B cell (primary cell): ENCODE measurements at regions not wholly inside any gene's neighbourhood (a gene's known extent, or its start where the extent isn't known, plus 50 kb on each side); places are given as distances from the start of the nearest gene placed in this dataset.
"Not testable (repeated sequence)": the region's sequence is repeated elsewhere in the genome, so short reads cannot be mapped to it uniquely, and the experiment has no call there.

Experiments used
- ATAC-seq: fragments of 200-7000 bp; cut with Tn5 transposase; one replicate; pipeline ENCODE4 v1.10.0; 2021; ENCODE audit warnings: low read depth, mild to moderate bottlenecking, moderate number of reproducible peaks, moderate library complexity
- CTCF ChIA-PET: fragments of 350-600 bp; sonication (Branson Sonifier 250); formaldehyde crosslinking; loops from one replicate; lab custom pipeline; 2021; ENCODE audit warnings: antibody characterized with exemption, inconsistent platforms; lab: Charles Lee
- POLR2A ChIA-PET: fragments of 350-600 bp; sonication (Branson Sonifier 250); formaldehyde crosslinking; loops from one replicate; lab custom pipeline; 2021; ENCODE audit warnings: antibody characterized with exemption; lab: Charles Lee
- DNase-seq: peaks from one replicate; pipeline ENCODE4 v3.0.0; 2013
- H2AFZ ChIP-seq: 2 replicates; pipeline ENCODE4 v1.6.1; 2012; ENCODE audit warnings: mild to moderate bottlenecking, low read depth, low read length; ENCODE audit not compliant: insufficient read depth, poor library complexity, severe bottlenecking
- H3K27ac ChIP-seq, 2 donors: 1 replicate in 1 of 2; 2 replicates in 1 of 2; pipeline ENCODE4 v1.5.1; 2012 to 2013; ENCODE audit warnings: low read length in 2 of 2, mild to moderate bottlenecking in 2 of 2, moderate library complexity in 1 of 2
- H3K27me3 ChIP-seq, 4 experiments: fragments of 200-600 bp in 1 of 4; sonication (generic) in 1 of 4; replicated peaks in 1 of 4; 1 replicate in 2 of 4; 2 replicates in 2 of 4; pipeline versions ENCODE4 v1.6.1 to v1.7.0; 2013 to 2016; ENCODE audit warnings: low read length in 3 of 4, mild to moderate bottlenecking in 2 of 4, mixed read lengths in 1 of 4, moderate library complexity in 1 of 4; ENCODE audit not compliant: insufficient read depth in 4 of 4, control insufficient read depth in 3 of 4; ENCODE audit errors: control extremely low read depth in 1 of 4
- H3K36me3 ChIP-seq, 2 experiments: replicated peaks in 1 of 2; 1 replicate in 1 of 2; 2 replicates in 1 of 2; pipeline versions ENCODE4 v1.6.1 to v1.7.1; 2013; ENCODE audit warnings: low read length in 1 of 2; ENCODE audit not compliant: insufficient read depth in 2 of 2, control insufficient read depth in 1 of 2; ENCODE audit errors: control extremely low read depth in 1 of 2, extremely low read depth in 1 of 2
- H3K4me1 ChIP-seq, 2 donors: fragments of 200-600 bp in 1 of 2; sonication (generic) in 1 of 2; 1 replicate in 1 of 2; 2 replicates in 1 of 2; pipeline versions ENCODE4 v1.5.1 to v1.6.1; 2013 to 2017; ENCODE audit warnings: low read length in 2 of 2; ENCODE audit not compliant: control insufficient read depth in 2 of 2, insufficient read depth in 2 of 2
- H3K4me2 ChIP-seq: replicated peaks from 2 replicates; pipeline ENCODE3; 2012; ENCODE audit warnings: mild to moderate bottlenecking, low read depth, low read length; ENCODE audit not compliant: poor library complexity, severe bottlenecking
- H3K4me3 ChIP-seq, 5 experiments: fragments of 200-600 bp in 1 of 5; sonication (generic) in 1 of 5; 1 replicate in 3 of 5; 2 replicates in 2 of 5; pipeline versions ENCODE4 v1.5.1 to v1.7.0; 2011 to 2016; ENCODE audit warnings: low read length in 4 of 5, mild to moderate bottlenecking in 4 of 5, low read depth in 2 of 5, control low read depth in 1 of 5, moderate library complexity in 1 of 5; ENCODE audit not compliant: insufficient read depth in 1 of 5; ENCODE audit errors: control extremely low read depth in 1 of 5, extremely low read depth in 1 of 5
- H3K79me2 ChIP-seq: fragments of 200-600 bp; sonication (generic); one replicate; pipeline ENCODE4 v1.6.0; 2016; ENCODE audit warnings: low read length; ENCODE audit not compliant: control insufficient read depth, insufficient read depth
- H3K9ac ChIP-seq: fragments of 200-600 bp; sonication (generic); 2 replicates; pipeline ENCODE4 v1.6.1; 2017; ENCODE audit warnings: mild to moderate bottlenecking, low read length, moderate library complexity
- H3K9me3 ChIP-seq, 3 donors: one replicate each; pipeline versions ENCODE4 v1.6.1 to v1.7.1; 2013; ENCODE audit warnings: low read length in 2 of 3; ENCODE audit not compliant: control insufficient read depth in 2 of 3, insufficient read depth in 1 of 3; ENCODE audit errors: control extremely low read depth in 1 of 3
- H4K20me1 ChIP-seq: 2 replicates; pipeline ENCODE4 v1.6.0; 2012; ENCODE audit warnings: mild to moderate bottlenecking, low read length; ENCODE audit not compliant: insufficient read depth, control insufficient read depth, poor library complexity, severe bottlenecking
- H3K27ac Mint-ChIP-seq: one replicate; pipeline ENCODE4 v1.8.0; 2021; ENCODE audit warnings: mixed read lengths
- H3K27me3 Mint-ChIP-seq: one replicate; pipeline ENCODE4 v1.8.0; 2021; ENCODE audit warnings: mixed read lengths
- H3K4me1 Mint-ChIP-seq: one replicate; pipeline ENCODE4 v1.8.0; 2021; ENCODE audit warnings: mixed read lengths
- H3K4me3 Mint-ChIP-seq: one replicate; pipeline ENCODE4 v1.8.0; 2021; ENCODE audit warnings: mixed read lengths
- H3K9me3 Mint-ChIP-seq: one replicate; pipeline ENCODE4 v1.8.0; 2022; ENCODE audit warnings: mixed read lengths; ENCODE audit not compliant: insufficient read depth
- CTCF ChIP-seq: fragments of 200-600 bp; IDR thresholded peaks from one replicate; pipeline ENCODE4 v1.8.0; 2022; ENCODE audit warnings: antibody characterized with exemption, mild to moderate bottlenecking
- EZH2 ChIP-seq: IDR thresholded peaks from 2 replicates; pipeline ENCODE4 v1.6.1; 2012; ENCODE audit warnings: borderline replicate concordance, low read depth, mild to moderate bottlenecking, moderate library complexity, low read length; ENCODE audit not compliant: insufficient read depth, poor library complexity, severe bottlenecking
- WGBS: methylation state at CpG from one replicate; pipeline ENCODE4 v1.1.5; 2013; ENCODE audit warnings: missing lambda C conversion rate; ENCODE audit not compliant: insufficient coverage; 5-methylcytosine and 5-hydroxymethylcytosine counted together
- intact Hi-C: fragments of 100-400 bp; cut with micrococcal nuclease; formaldehyde crosslinking; loops from one replicate; pipeline ENCODE4 v1.10.0; 2022

GRCh38 chr14:30402846-30403245 lies 156.1 kb upstream of the G2E3 start:
- H3K4me2 ChIP-seq = no peak overlapping the region
- Mint-ChIP-seq H3K4me1 (no peaks in the 10 kb centered on the region), H3K27me3 (no peaks in the 10 kb centered on the region), H3K4me3 (no peak overlapping the region), H3K27ac (no peak overlapping the region), H3K9me3 (no peaks in the 10 kb centered on the region)
- DNase-seq (no peak), ATAC-seq (no peak)
- no peaks in the 10 kb centered on the region for H4K20me1 ChIP-seq
- H2AFZ ChIP-seq = no peak overlapping the region
- H3K9ac ChIP-seq = no peak overlapping the region
- no peaks in the 10 kb centered on the region for H3K79me2 ChIP-seq
- no peak overlapping the region for H3K27ac ChIP-seq
- CTCF ChIA-PET = no interaction called here
- intact Hi-C loops = no loop called here
- H3K9me3 ChIP-seq = no peaks in the 10 kb centered on the region
- H3K27me3 ChIP-seq = no peaks in the 10 kb centered on the region
- no peaks in the 10 kb centered on the region for H3K4me1 ChIP-seq
- POLR2A ChIA-PET = no interaction called here
- no peaks in the 10 kb centered on the region for H3K36me3 ChIP-seq
- no peak overlapping the region for H3K4me3 ChIP-seq
- TF ChIP-seq CTCF (no peak), EZH2 (no peak)

GRCh38 chr14:30403791-30404190 lies 155.2 kb upstream of the G2E3 start:
- no peak for ATAC-seq
- Histone ChIP-seq H3K9me3 (no peaks in the 10 kb centered on the region), H3K4me1 (no peaks in the 10 kb centered on the region), H3K9ac (no peak overlapping the region), H3K27ac (no peak overlapping the region), H3K36me3 (no peaks in the 10 kb centered on the region), H3K4me2 (no peak overlapping the region), H3K4me3 (no peak overlapping the region), H2AFZ (no peak overlapping the region), H3K79me2 (no peaks in the 10 kb centered on the region), H4K20me1 (no peaks in the 10 kb centered on the region), H3K27me3 (no peaks in the 10 kb centered on the region)
- DNase-seq = no peak
- H3K9me3 Mint-ChIP-seq = no peaks in the 10 kb centered on the region
- intact Hi-C loops = no loop called here
- no peaks in the 10 kb centered on the region for H3K4me1 Mint-ChIP-seq
- no peak overlapping the region for H3K27ac Mint-ChIP-seq
- no CpG with 5 or more reads among the region's 4 CpGs for WGBS
- CTCF ChIA-PET = no interaction called here
- POLR2A ChIA-PET = no interaction called here
- TF ChIP-seq EZH2 (no peak), CTCF (no peak)
- H3K4me3 Mint-ChIP-seq = no peak overlapping the region
- peaks cover under 1% of the 10 kb centered on the region for H3K27me3 Mint-ChIP-seq

GRCh38 chr14:30409508-30410015 lies 149.4 kb upstream of the G2E3 start:
- H3K79me2 ChIP-seq, H3K4me1 Mint-ChIP-seq, H3K9ac ChIP-seq, H3K4me1 ChIP-seq, H3K9me3 ChIP-seq, H3K27ac ChIP-seq, ATAC-seq, H3K4me2 ChIP-seq, intact Hi-C loops, H3K4me3 Mint-ChIP-seq, H3K36me3 ChIP-seq, H3K4me3 ChIP-seq, H3K9me3 Mint-ChIP-seq, H3K27me3 ChIP-seq, CTCF ChIA-PET, H3K27me3 Mint-ChIP-seq, POLR2A ChIA-PET, H2AFZ ChIP-seq, H3K27ac Mint-ChIP-seq, DNase-seq, H4K20me1 ChIP-seq: not testable (repeated sequence)
- WGBS = 60% methylated on average over 1 of the region's 2 CpGs
